HEK293T (cell line): ENCODE measurements at regions not wholly inside any gene's neighbourhood (a gene's known extent, or its start where the extent isn't known, plus 50 kb on each side); places are given as distances from the start of the nearest gene placed in this dataset.

ENCODE experiments used
- CTCF ChIA-PET: fragments of 350-600 bp; formaldehyde crosslinking; extraction: SDS; loops from one replicate; lab custom pipeline; 2021; ENCODE audit warnings: antibody characterized with exemption, inconsistent platforms; lab: Yijun Ruan, JAX
- POLR2A ChIA-PET: fragments of 350-600 bp; formaldehyde crosslinking; extraction: SDS; loops from one replicate; lab custom pipeline; 2020; ENCODE audit warnings: antibody characterized with exemption, inconsistent platforms; lab: Yijun Ruan, JAX
- DNase-seq: peaks from one replicate; pipeline ENCODE4 v3.0.0; 2012; ENCODE audit warnings: mixed read lengths; ENCODE audit errors: extremely low spot score
- ARNT ChIP-seq: fragments of 450-650 bp; IDR thresholded peaks from 2 replicates; pipeline ENCODE4 v1.6.1; 2017; ENCODE audit warnings: mild to moderate bottlenecking
- BHLHE40 ChIP-seq: fragments of 450-650 bp; IDR thresholded peaks from 2 replicates; pipeline ENCODE4 v1.6.1; 2016; ENCODE audit warnings: mild to moderate bottlenecking, moderate library complexity, borderline replicate concordance
- CTBP1 ChIP-seq: fragments of 450-650 bp; IDR thresholded peaks from 2 replicates; pipeline ENCODE4 v1.6.1; 2016; ENCODE audit warnings: borderline replicate concordance
- ELF4 ChIP-seq: fragments of 450-650 bp; IDR thresholded peaks from 2 replicates; pipeline ENCODE4 v1.6.1; 2017; ENCODE audit warnings: antibody characterized with exemption
- FOXA1 ChIP-seq: fragments of 450-650 bp; IDR thresholded peaks from 2 replicates; pipeline ENCODE4 v1.6.1; 2016; ENCODE audit warnings: mild to moderate bottlenecking
- FOXK2 ChIP-seq: fragments of 450-650 bp; IDR thresholded peaks from 2 replicates; pipeline ENCODE4 v1.6.1; 2016; ENCODE audit warnings: mild to moderate bottlenecking
- FOXM1 ChIP-seq: fragments of 450-650 bp; IDR thresholded peaks from 2 replicates; pipeline ENCODE4 v1.6.1; 2017; ENCODE audit warnings: mild to moderate bottlenecking, borderline replicate concordance
- HDGF ChIP-seq: fragments of 450-650 bp; IDR thresholded peaks from 2 replicates; pipeline ENCODE4 v1.6.1; 2017; ENCODE audit warnings: antibody characterized with exemption, borderline replicate concordance
- L3MBTL2 ChIP-seq: fragments of 450-650 bp; conservative IDR thresholded peaks from 2 replicates; pipeline ENCODE4 v1.6.1; 2016; ENCODE audit warnings: mild to moderate bottlenecking
- LEF1 ChIP-seq: fragments of 450-650 bp; IDR thresholded peaks from 2 replicates; pipeline ENCODE4 v1.6.1; 2017; ENCODE audit warnings: mild to moderate bottlenecking, borderline replicate concordance
- NFRKB ChIP-seq: fragments of 450-650 bp; IDR thresholded peaks from 2 replicates; pipeline ENCODE4 v1.6.1; 2016; ENCODE audit warnings: mild to moderate bottlenecking, moderate library complexity
- PKNOX1 ChIP-seq: fragments of 450-650 bp; IDR thresholded peaks from 2 replicates; pipeline ENCODE4 v1.6.1; 2016
- SP1 ChIP-seq: fragments of 450-650 bp; IDR thresholded peaks from 2 replicates; pipeline ENCODE4 v1.6.1; 2017
- SUZ12 ChIP-seq: fragments of 450-650 bp; IDR thresholded peaks from 2 replicates; pipeline ENCODE4 v1.6.1; 2016; ENCODE audit warnings: mild to moderate bottlenecking
- TARDBP ChIP-seq: fragments of 450-650 bp; IDR thresholded peaks from 2 replicates; pipeline ENCODE4 v1.6.1; 2016
- ZNF384 ChIP-seq: fragments of 450-650 bp; IDR thresholded peaks from 2 replicates; pipeline ENCODE4 v1.6.1; 2016

GRCh38 chr12:127060310-127060847 is 1206.6 kb upstream of the TMEM132C start:
- no peak for DNase-seq
- TF ChIP-seq ELF4, result no peak
- TF ChIP-seq ZNF384, result no peak
- no peak for TF ChIP-seq HDGF
- TF ChIP-seq BHLHE40, result no peak
- TF ChIP-seq LEF1, result no peak
- TF ChIP-seq TARDBP, result no peak
- no peak for TF ChIP-seq FOXK2
- POLR2A ChIA-PET, result no interaction called here
- CTCF ChIA-PET, result no interaction called here

- ChIA-PET CTCF (no interaction called here), POLR2A (no interaction called here)
- no peak for TF ChIP-seq ELF4
- DNase-seq, result no peak
Observed at GRCh38 chr12:127060933-127061332, 1206.0 kb upstream of the TMEM132C start.

GRCh38 chr12:127063339-127064072 is 1203.5 kb upstream of the TMEM132C start:
- ChIA-PET CTCF (no interaction called here), POLR2A (no interaction called here)
- DNase-seq, result no peak
- TF ChIP-seq CTBP1, result no peak
- TF ChIP-seq HDGF, result no peak
- TF ChIP-seq FOXM1, result no peak
- TF ChIP-seq ZNF384, result no peak
- no peak for TF ChIP-seq L3MBTL2
- no peak for TF ChIP-seq PKNOX1
- no peak for TF ChIP-seq TARDBP
- no peak for TF ChIP-seq LEF1

DNA sequence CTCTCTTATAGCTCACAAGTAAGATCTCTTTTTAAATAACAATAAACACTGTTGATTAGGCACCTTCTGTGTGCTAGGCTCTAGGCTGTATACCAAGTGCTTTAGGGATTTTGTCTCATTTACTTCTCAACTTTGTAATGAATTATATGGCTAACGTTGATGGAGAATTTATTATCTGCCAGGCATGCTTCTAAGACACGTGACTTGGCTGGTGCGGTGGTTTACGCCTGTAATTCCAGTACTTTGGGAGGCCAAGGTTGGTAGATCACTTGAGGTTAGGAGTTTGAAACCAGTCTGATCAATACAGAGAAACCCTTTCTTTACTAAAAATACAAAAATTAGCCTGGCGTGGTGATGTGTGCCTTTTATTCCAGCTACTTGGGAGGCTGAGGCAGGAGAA is 1202.8 kb upstream of the TMEM132C start:
- TF ChIP-seq FOXK2, result no peak
- no peak for TF ChIP-seq BHLHE40
- TF ChIP-seq FOXA1, result no peak
- no peak for TF ChIP-seq ELF4
- TF ChIP-seq TARDBP, result no peak
- TF ChIP-seq CTBP1, result no peak
- no peak for TF ChIP-seq HDGF
- DNase-seq, result no peak
- CTCF ChIA-PET, result no interaction called here
- POLR2A ChIA-PET, result no interaction called here

DNA sequence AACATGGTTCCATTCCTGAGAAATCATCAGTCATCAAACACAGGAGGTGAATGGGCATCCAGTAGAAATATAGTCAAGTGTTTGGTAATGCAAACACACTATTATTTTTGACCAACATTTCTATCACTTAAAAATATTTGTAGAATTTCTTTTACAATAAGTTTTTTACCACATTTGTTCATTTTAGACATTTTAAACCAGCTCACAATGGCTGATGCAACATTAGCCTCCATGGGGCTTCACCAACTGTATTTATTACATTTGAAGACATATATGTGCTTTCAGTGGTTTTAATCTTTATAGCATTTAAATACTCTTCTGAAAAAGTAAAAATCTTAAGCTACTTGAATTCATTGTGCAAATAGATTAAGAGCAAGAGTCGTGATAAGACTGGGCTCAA is 1201.4 kb upstream of the TMEM132C start:
- POLR2A ChIA-PET, result no interaction called here
- DNase-seq, result no peak
- TF ChIP-seq PKNOX1 (no peak), TARDBP (no peak), FOXM1 (no peak), LEF1 (no peak), BHLHE40 (no peak), FOXA1 (no peak), ARNT (no peak), SUZ12 (no peak), SP1 (no peak), FOXK2 (no peak), HDGF (no peak)
- CTCF ChIA-PET, result no interaction called here

- CTCF ChIA-PET, result no interaction called here
- TF ChIP-seq ARNT, result no peak
- no peak for TF ChIP-seq LEF1
- no peak for TF ChIP-seq SUZ12
- TF ChIP-seq TARDBP, result no peak
- TF ChIP-seq FOXK2, result no peak
- no peak for TF ChIP-seq NFRKB
- TF ChIP-seq ELF4, result no peak
- no peak for TF ChIP-seq FOXA1
- TF ChIP-seq L3MBTL2, result no peak
- POLR2A ChIA-PET, result no interaction called here
- no peak for DNase-seq
Observed at GRCh38 chr12:127070515-127071157, 1196.3 kb upstream of the TMEM132C start.

DNA sequence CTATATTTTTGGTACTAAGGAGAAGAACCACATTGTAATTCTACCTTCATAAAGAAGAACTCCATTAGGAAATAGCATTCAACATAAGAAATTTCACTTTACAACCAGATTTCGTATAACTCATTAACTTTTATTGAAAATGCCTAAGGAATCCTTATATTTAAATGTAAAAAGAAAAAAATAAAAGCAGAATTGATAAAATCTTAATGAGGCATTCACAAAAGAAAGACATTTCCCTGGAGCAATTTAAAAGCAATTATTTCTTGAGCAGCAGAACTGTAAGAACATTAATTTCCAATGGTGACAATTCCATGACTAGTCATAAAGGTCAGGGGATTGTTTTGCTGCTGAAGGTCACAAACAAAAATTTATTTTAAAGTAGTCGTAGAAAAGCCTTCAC is 1192.8 kb upstream of the TMEM132C start:
- POLR2A ChIA-PET, result no interaction called here
- CTCF ChIA-PET, result no interaction called here
- no peak for DNase-seq
- TF ChIP-seq PKNOX1, result no peak
- TF ChIP-seq SP1, result no peak
- no peak for TF ChIP-seq LEF1
- no peak for TF ChIP-seq ZNF384
- TF ChIP-seq FOXK2, result no peak
- no peak for TF ChIP-seq HDGF
- TF ChIP-seq CTBP1, result no peak
- TF ChIP-seq NFRKB, result no peak
- no peak for TF ChIP-seq ELF4
